Vagina (tissue), 2 donors: ENCODE measurements at regions not wholly inside any gene's neighbourhood (a gene's known extent, or its start where the extent isn't known, plus 50 kb on each side); places are given as distances from the start of the nearest gene placed in this dataset.

Experiments
- DNase-seq, 2 donors: peaks; one replicate each; pipeline ENCODE4 v3.0.0-alpha.2; 2017; ENCODE audit errors: extremely low spot score in 2 of 2
- H3K27ac ChIP-seq: fragments of 200-600 bp; sonication (generic); one replicate; pipeline ENCODE4 v1.5.1; 2019
- H3K27me3 ChIP-seq: fragments of 200-600 bp; sonication (generic); one replicate; pipeline ENCODE4 v1.5.1; 2019
- H3K36me3 ChIP-seq, 2 donors: fragments of 200-600 bp; sonication (generic); one replicate each; pipeline ENCODE4 v1.5.1; 2017 to 2019
- H3K4me1 ChIP-seq: fragments of 200-600 bp; sonication (generic); one replicate; pipeline ENCODE4 v1.5.1; 2019
- H3K4me3 ChIP-seq, 2 donors: fragments of 200-600 bp; sonication (generic); 1 replicate in 1 of 2; 2 replicates in 1 of 2; pipeline ENCODE4 v1.5.1; 2016 to 2019
- H3K9me3 ChIP-seq: fragments of 200-600 bp; sonication (generic); one replicate; pipeline ENCODE4 v1.5.1; 2019
- POLR2A ChIP-seq, 2 donors: fragments of 450-650 bp; IDR thresholded peaks; one replicate each; pipeline ENCODE4 v1.6.1; 2017; ENCODE audit warnings: antibody characterized with exemption in 2 of 2, mild to moderate bottlenecking in 2 of 2, moderate library complexity in 2 of 2
- POLR2AphosphoS5 ChIP-seq, 2 donors: sonication (generic); formaldehyde crosslinking; IDR thresholded peaks; one replicate each; pipeline ENCODE4 v1.9.0; 2017; ENCODE audit warnings: antibody characterized with exemption in 2 of 2, mild to moderate bottlenecking in 2 of 2, low read depth in 1 of 2; ENCODE audit not compliant: insufficient read depth in 1 of 2
- intact Hi-C: fragments of 100-400 bp; cut with DNase I; formaldehyde crosslinking; loops from one replicate; pipeline ENCODE4 v1.15.1; 2023
- TF ChIP-seq, protein P1 (sequence below), 3 experiments: fragments of 450-650 bp in 2 of 3; fragments of 200-600 bp in 1 of 3; sonication (generic) in 1 of 3; IDR thresholded peaks; one replicate each; pipeline ENCODE4 v1.5.1; 2017 to 2019; ENCODE audit warnings: antibody characterized with exemption in 3 of 3, mild to moderate bottlenecking in 2 of 3, moderate library complexity in 2 of 3

DNA sequence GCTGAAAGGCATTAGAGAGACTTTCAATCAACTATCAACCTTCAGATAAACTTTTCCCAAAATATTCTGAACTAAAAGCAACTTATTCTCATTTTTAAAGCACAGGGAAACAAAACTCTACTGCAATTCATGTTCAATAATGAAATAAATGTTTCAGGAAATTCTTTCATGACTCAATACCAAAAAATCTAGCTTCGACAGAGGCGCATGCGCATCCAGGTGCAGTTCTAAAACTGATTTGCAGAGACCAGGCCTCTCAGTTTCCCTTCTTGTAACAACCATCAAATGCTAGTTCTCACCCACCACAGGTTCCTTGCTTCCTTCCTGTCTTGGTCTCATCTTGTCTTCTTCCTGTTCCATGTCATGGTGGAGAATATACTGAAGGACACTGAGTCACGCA is 55.3 kb upstream of the NRBF2 start:
- H3K4me1 ChIP-seq, result no peaks in the 10 kb centered on the region
- no peaks in the 10 kb centered on the region for H3K36me3 ChIP-seq
- H3K27ac ChIP-seq, result no peak overlapping the region
- no peak for DNase-seq
- TF ChIP-seq, protein P1, sequence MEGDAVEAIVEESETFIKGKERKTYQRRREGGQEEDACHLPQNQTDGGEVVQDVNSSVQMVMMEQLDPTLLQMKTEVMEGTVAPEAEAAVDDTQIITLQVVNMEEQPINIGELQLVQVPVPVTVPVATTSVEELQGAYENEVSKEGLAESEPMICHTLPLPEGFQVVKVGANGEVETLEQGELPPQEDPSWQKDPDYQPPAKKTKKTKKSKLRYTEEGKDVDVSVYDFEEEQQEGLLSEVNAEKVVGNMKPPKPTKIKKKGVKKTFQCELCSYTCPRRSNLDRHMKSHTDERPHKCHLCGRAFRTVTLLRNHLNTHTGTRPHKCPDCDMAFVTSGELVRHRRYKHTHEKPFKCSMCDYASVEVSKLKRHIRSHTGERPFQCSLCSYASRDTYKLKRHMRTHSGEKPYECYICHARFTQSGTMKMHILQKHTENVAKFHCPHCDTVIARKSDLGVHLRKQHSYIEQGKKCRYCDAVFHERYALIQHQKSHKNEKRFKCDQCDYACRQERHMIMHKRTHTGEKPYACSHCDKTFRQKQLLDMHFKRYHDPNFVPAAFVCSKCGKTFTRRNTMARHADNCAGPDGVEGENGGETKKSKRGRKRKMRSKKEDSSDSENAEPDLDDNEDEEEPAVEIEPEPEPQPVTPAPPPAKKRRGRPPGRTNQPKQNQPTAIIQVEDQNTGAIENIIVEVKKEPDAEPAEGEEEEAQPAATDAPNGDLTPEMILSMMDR (IDR thresholded peaks at IDR 0.05), result no peak
- no peaks in the 10 kb centered on the region for H3K9me3 ChIP-seq
- no peak overlapping the region for H3K4me3 ChIP-seq
- intact Hi-C loops, result no loop called here
- H3K27me3 ChIP-seq, result no peaks in the 10 kb centered on the region

DNA sequence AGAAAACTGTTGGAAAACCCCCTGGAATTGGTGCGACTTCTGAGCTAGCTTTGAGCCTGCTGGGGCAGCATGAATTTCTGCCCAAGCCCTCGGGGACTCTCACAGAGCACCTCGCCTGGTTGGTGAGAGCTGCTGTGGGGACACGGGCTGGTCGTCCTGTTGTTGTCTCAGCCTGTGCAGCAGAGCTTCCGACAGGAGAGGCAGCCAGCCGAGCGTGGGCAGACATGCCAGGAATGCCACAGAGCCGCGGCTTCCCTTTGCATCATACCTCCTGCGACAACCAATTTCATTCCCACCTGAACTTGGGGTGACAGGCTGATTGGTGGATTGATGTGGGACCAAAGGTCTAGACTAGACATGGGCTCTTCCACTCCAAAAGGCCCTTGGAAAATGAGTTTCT is 60.2 kb upstream of the NRBF2 start:
- intact Hi-C loops, result no loop called here
- Histone ChIP-seq H3K27me3 (no peaks in the 10 kb centered on the region), H3K36me3 (no peaks in the 10 kb centered on the region), H3K27ac (no peak overlapping the region), H3K9me3 (no peaks in the 10 kb centered on the region), H3K4me3 (no peak overlapping the region), H3K4me1 (no peaks in the 10 kb centered on the region)
- TF ChIP-seq POLR2AphosphoS5 (IDR thresholded peaks at IDR 0.05; ENCODE audit: insufficient read depth in 1 of 2, low read depth in 1 of 2), result no peak
- no peak for TF ChIP-seq POLR2A (IDR thresholded peaks at IDR 0.05)
- TF ChIP-seq, protein P1 (IDR thresholded peaks at IDR 0.05), result no peak
- DNase-seq, result no peak

DNA sequence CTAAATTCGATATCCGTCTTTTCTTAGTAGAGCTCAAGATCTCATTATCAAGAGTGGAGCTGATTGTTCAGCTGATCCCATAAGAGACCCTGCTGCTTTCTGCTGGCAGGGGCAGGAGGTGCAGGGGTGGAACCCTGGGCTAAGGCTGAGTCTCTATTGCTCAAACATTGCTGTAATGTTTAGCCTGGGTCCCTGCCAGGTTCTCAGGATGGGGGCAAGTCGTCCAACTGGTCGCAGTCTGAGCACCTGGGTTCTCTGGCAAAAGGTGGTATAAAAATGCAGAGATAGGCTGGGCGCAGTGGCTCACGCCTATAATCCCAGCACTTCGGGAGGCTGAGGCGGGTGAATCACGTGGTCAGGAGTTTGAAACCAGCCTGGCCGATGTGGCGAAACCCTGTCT is 62.0 kb upstream of the NRBF2 start:
- no peak overlapping the region for H3K27ac ChIP-seq
- no peaks in the 10 kb centered on the region for H3K36me3 ChIP-seq
- intact Hi-C loops, result no loop called here
- no peak overlapping the region for H3K4me3 ChIP-seq
- H3K9me3 ChIP-seq, result no peaks in the 10 kb centered on the region
- no peak for DNase-seq
- no peaks in the 10 kb centered on the region for H3K4me1 ChIP-seq
- H3K27me3 ChIP-seq, result no peaks in the 10 kb centered on the region
- TF ChIP-seq POLR2A (IDR thresholded peaks at IDR 0.05) (no peak), POLR2AphosphoS5 (IDR thresholded peaks at IDR 0.05; ENCODE audit: insufficient read depth in 1 of 2, low read depth in 1 of 2) (no peak)
- TF ChIP-seq, protein P1 (IDR thresholded peaks at IDR 0.05), result no peak

DNA sequence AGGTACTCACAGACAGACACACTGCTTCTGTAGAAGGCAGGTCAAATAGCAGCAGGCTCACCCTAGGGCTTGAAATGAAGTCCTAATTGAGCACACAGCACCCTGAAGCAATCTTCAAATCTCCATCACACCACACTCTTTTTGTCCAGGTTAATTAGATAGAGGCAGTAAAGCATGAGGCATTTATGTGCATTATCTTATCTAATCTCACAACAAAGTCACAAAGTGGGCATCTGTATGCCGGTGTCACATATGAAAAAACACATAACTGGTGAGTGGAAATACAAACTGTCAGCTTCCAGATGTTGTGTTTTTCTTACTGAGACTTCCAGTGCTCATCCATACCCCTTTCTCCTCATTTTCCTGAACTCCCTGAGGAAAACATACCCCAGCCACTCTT is 63.8 kb upstream of the NRBF2 start:
- Histone ChIP-seq H3K4me1 (no peaks in the 10 kb centered on the region), H3K27ac (no peak overlapping the region), H3K9me3 (no peaks in the 10 kb centered on the region), H3K27me3 (no peaks in the 10 kb centered on the region), H3K36me3 (no peaks in the 10 kb centered on the region), H3K4me3 (no peak overlapping the region)
- intact Hi-C loops, result no loop called here
- TF ChIP-seq POLR2A (IDR thresholded peaks at IDR 0.05), result no peak
- TF ChIP-seq, protein P1 (IDR thresholded peaks at IDR 0.05), result no peak
- TF ChIP-seq POLR2AphosphoS5 (IDR thresholded peaks at IDR 0.05; ENCODE audit: insufficient read depth in 1 of 2, low read depth in 1 of 2), result no peak
- DNase-seq, result no peak

DNA sequence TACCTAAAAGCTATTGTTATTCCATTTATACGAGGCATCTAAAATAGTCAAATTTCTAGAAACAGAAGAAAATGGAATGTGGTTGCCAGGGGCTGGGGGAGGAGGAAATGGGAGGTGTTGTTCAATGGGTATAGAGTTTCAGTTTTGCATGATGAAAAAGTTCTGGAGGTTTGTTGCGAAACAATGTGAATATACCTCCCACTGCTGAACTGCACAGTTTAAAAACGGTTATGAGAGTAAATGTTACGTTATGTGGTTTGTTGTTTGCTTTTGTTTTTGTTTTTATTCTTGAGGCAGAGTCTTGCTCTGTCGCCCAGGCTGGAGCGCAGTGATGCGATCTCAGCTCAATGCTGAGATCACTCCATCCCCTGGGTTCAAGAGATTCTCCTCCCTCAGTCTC is 64.9 kb upstream of the NRBF2 start:
- no peaks in the 10 kb centered on the region for H3K4me1 ChIP-seq
- intact Hi-C loops, result no loop called here
- no peaks in the 10 kb centered on the region for H3K36me3 ChIP-seq
- H3K4me3 ChIP-seq, result no peak overlapping the region
- no peaks in the 10 kb centered on the region for H3K27me3 ChIP-seq
- H3K9me3 ChIP-seq, result no peaks in the 10 kb centered on the region
- no peak for DNase-seq
- no peak for TF ChIP-seq POLR2A (IDR thresholded peaks at IDR 0.05)
- TF ChIP-seq POLR2AphosphoS5 (IDR thresholded peaks at IDR 0.05; ENCODE audit: insufficient read depth in 1 of 2, low read depth in 1 of 2), result no peak
- TF ChIP-seq, protein P1 (IDR thresholded peaks at IDR 0.05), result no peak
- H3K27ac ChIP-seq, result no peak overlapping the region
